DND-41 (cell line): ENCODE measurements at regions not wholly inside any gene's neighbourhood (a gene's known extent, or its start where the extent isn't known, plus 50 kb on each side); places are given as distances from the start of the nearest gene placed in this dataset.
A peak's percentile ranks its signal among the peaks of the same experiment; 100 is the strongest.

ENCODE experiments used
- ATAC-seq: fragments of 200-7000 bp; cut with Tn5 transposase; 3 replicates; pipeline ENCODE4 v1.9.1; 2021; ENCODE audit warnings: low read depth; ENCODE audit not compliant: insufficient read depth
- DNase-seq: peaks from one replicate; pipeline ENCODE4 v3.0.0-alpha.2; 2020
- H2AFZ ChIP-seq: 2 replicates; pipeline ENCODE4 v1.6.0; 2012; ENCODE audit warnings: low read depth, low read length
- H3K27ac ChIP-seq: 2 replicates; pipeline ENCODE4 v1.5.1; 2012; ENCODE audit warnings: low read length, inconsistent platforms
- H3K27me3 ChIP-seq: fragments of 200-600 bp; sonication (generic); 2 replicates; pipeline ENCODE4 v1.6.0; 2012; ENCODE audit warnings: low read length, mild to moderate bottlenecking, inconsistent platforms; ENCODE audit not compliant: insufficient read depth, poor library complexity
- H3K36me3 ChIP-seq: 2 replicates; pipeline ENCODE4 v1.5.1; 2012; ENCODE audit warnings: low read length, inconsistent platforms; ENCODE audit not compliant: insufficient read depth
- H3K4me1 ChIP-seq: 2 replicates; pipeline ENCODE4 v1.5.1; 2012; ENCODE audit warnings: mild to moderate bottlenecking, low read length; ENCODE audit not compliant: insufficient read depth
- H3K4me2 ChIP-seq: 2 replicates; pipeline ENCODE4 v1.6.0; 2012; ENCODE audit warnings: mild to moderate bottlenecking, moderate library complexity, low read length, inconsistent platforms; ENCODE audit not compliant: insufficient read depth
- H3K4me3 ChIP-seq, 2 experiments: fragments of 200-600 bp in 1 of 2; shearing (Covaris generic) in 1 of 2; 2 replicates each; pipeline ENCODE4 v1.5.1; 2012 to 2016; ENCODE audit warnings: inconsistent platforms in 2 of 2, low read length in 2 of 2, mild to moderate bottlenecking in 2 of 2, low read depth in 1 of 2, moderate library complexity in 1 of 2
- H3K79me2 ChIP-seq: 2 replicates; pipeline ENCODE4 v1.6.0; 2012; ENCODE audit warnings: low read length, inconsistent platforms; ENCODE audit not compliant: insufficient read depth
- H3K9ac ChIP-seq: 2 replicates; pipeline ENCODE4 v1.6.0; 2012; ENCODE audit warnings: low read depth, mild to moderate bottlenecking, inconsistent platforms, low read length, moderate library complexity
- H3K9me3 ChIP-seq: 2 replicates; pipeline ENCODE4 v1.5.1; 2012; ENCODE audit warnings: low read length, moderate library complexity, mild to moderate bottlenecking, inconsistent platforms; ENCODE audit not compliant: insufficient read depth, severe bottlenecking
- H4K20me1 ChIP-seq: 2 replicates; pipeline ENCODE4 v1.6.0; 2012; ENCODE audit warnings: low read length; ENCODE audit not compliant: insufficient read depth
- CTCF ChIP-seq: IDR thresholded peaks from 2 replicates; pipeline ENCODE4 v1.5.1; 2012; ENCODE audit warnings: borderline replicate concordance, low read length, moderate library complexity, mild to moderate bottlenecking; ENCODE audit not compliant: poor library complexity, severe bottlenecking; ENCODE audit errors: extremely low read depth
- EZH2 ChIP-seq: IDR thresholded peaks from 3 replicates; pipeline ENCODE4 v1.6.1; 2012; ENCODE audit warnings: borderline replicate concordance, low read depth, mild to moderate bottlenecking, moderate library complexity, low read length, inconsistent platforms; ENCODE audit not compliant: severe bottlenecking

DNA sequence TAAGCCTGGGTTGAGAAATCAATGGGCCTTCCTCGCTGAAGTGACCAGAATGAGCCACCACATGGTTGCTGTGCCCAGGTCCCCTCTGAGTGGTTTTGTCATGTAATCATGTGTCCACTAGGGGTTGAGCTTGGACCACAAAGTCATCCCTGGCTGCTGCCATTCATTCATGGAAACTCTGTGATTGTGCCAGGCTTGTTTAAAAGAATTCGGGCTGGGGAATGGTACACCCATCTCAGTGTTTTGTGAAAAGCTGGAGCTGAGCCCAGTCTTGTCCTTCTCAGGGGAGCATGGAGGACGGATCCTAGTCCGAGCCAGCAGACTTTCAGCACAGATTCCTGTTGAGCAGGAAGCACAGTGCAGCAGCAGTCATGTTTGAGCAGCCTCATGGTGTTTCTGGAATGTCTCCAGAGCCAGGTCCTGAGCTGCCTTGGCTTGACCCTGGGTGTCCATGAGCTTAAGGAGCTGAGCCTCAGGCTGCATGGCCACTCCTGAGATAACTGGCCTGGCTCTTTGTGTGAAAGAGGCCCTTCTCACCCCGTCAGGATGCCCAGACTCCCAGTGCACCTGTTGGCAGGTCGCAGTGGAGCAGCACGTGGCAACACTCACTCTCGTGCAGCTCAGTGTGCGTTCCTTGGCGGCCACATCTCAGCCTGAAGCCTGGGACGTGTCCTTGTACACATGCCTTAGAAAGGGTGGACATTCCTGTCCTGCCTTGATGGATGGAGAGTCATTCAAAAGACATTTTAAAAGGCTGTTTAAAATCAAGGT, 260.3 kb upstream of the TPM1 start:
- DNase-seq: peak; percentile 4
- no peak overlapping the region for H3K9ac ChIP-seq
- H3K4me2 ChIP-seq: no peak overlapping the region

GRCh38 chr15:62782896-62783295, 259.7 kb upstream of the TPM1 start:
- Histone ChIP-seq H3K4me1 (no peaks in the 10 kb centered on the region), H3K27ac (no peak overlapping the region), H4K20me1 (no peaks in the 10 kb centered on the region), H3K4me3 (no peak overlapping the region), H3K27me3 (no peaks in the 10 kb centered on the region), H3K36me3 (no peaks in the 10 kb centered on the region), H3K79me2 (no peaks in the 10 kb centered on the region), H3K9ac (no peak overlapping the region), H3K4me2 (no peak overlapping the region), H2AFZ (no peak overlapping the region), H3K9me3 (no peaks in the 10 kb centered on the region)
- ATAC-seq (no peak), DNase-seq (no peak)
- TF ChIP-seq EZH2 (no peak), CTCF (no peak)

More for the DNA sequence above, 260.3 kb upstream of the TPM1 start:
- no peak for ATAC-seq
- no peak overlapping the region for H3K27ac ChIP-seq
- no peaks in the 10 kb centered on the region for H3K9me3 ChIP-seq
- H3K79me2 ChIP-seq: no peaks in the 10 kb centered on the region
- no peaks in the 10 kb centered on the region for H3K27me3 ChIP-seq
- H3K4me3 ChIP-seq: no peak overlapping the region
- no peaks in the 10 kb centered on the region for H4K20me1 ChIP-seq
- no peak overlapping the region for H2AFZ ChIP-seq
- no peaks in the 10 kb centered on the region for H3K36me3 ChIP-seq
- no peaks in the 10 kb centered on the region for H3K4me1 ChIP-seq
- TF ChIP-seq CTCF (peak; percentile 52), EZH2 (no peak)

GRCh38 chr15:62783303-62783957, 259.1 kb upstream of the TPM1 start:
- DNase-seq: no peak
- no peaks in the 10 kb centered on the region for H3K79me2 ChIP-seq
- no peak for TF ChIP-seq EZH2
- no peak for TF ChIP-seq CTCF
- H3K4me2 ChIP-seq: no peak overlapping the region
- H3K9me3 ChIP-seq: no peaks in the 10 kb centered on the region
- H2AFZ ChIP-seq: no peak overlapping the region
- H3K4me1 ChIP-seq: no peaks in the 10 kb centered on the region
- H3K27me3 ChIP-seq: no peaks in the 10 kb centered on the region
- no peaks in the 10 kb centered on the region for H4K20me1 ChIP-seq
- ATAC-seq: no peak
- H3K4me3 ChIP-seq: no peak overlapping the region
- H3K9ac ChIP-seq: no peak overlapping the region
- no peaks in the 10 kb centered on the region for H3K36me3 ChIP-seq
- no peak overlapping the region for H3K27ac ChIP-seq
